ENCODE measurements at regions not wholly inside any gene's neighbourhood (a gene's known extent, or its start where the extent isn't known, plus 50 kb on each side); places are given as distances from the start of the nearest gene placed in this dataset.

- no peaks in the 10 kb centered on the region for H3K27me3 ChIP-seq (ENCODE audit: low read depth)
- no peaks in the 10 kb centered on the region for H3K4me1 ChIP-seq
- no peak overlapping the region for H3K27ac ChIP-seq (replicated peaks)
- no peak for TF ChIP-seq CTCF (IDR thresholded peaks at IDR 0.05; ENCODE audit: borderline replicate concordance)
- peaks cover 6% of the 10 kb centered on the region for H3K9me3 ChIP-seq (replicated peaks)
- DNase-seq: no peak
- H3K36me3 ChIP-seq: no peaks in the 10 kb centered on the region
- intact Hi-C loops (cut with micrococcal nuclease): no loop called here
- H3K4me3 ChIP-seq: no peak overlapping the region
Observed at GRCh38 chr4:133095591-133095990, 53.5 kb upstream of the PCDH10 start.

DNA sequence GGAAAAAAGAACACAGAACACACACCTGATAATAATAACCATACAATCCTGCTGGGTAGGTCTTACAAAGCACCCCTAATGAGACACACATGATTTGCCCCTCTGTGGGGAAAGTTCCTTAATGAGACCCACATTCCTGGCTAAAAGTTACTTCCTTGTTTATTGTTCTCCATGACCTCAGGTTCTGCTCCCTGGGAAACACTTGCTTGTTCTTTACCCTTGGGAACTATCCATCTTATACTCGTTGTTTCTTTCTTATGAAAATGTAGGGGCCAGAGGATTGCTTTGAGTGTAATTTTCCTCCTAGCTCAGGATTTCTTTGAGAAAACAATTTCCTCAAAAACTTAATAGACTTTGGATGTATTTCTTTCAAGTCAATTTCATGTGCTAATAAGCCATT, 52.1 kb upstream of the PCDH10 start:
- Histone ChIP-seq H3K9me3 (replicated peaks) (peaks cover 6% of the 10 kb centered on the region), H3K4me1 (no peaks in the 10 kb centered on the region), H3K4me3 (no peak overlapping the region), H3K27ac (replicated peaks) (no peak overlapping the region), H3K27me3 (ENCODE audit: low read depth) (no peaks in the 10 kb centered on the region), H3K36me3 (no peaks in the 10 kb centered on the region)
- intact Hi-C loops (cut with micrococcal nuclease): no loop called here
- DNase-seq: no peak
- no peak for TF ChIP-seq CTCF (IDR thresholded peaks at IDR 0.05; ENCODE audit: borderline replicate concordance)

Data from left ventricle myocardium inferior (tissue), 1 donor.